Keratinocyte (primary cell): ENCODE measurements at regions not wholly inside any gene's neighbourhood (a gene's known extent, or its start where the extent isn't known, plus 50 kb on each side); places are given as distances from the start of the nearest gene placed in this dataset.

Experiments
- DNase-seq: peaks from one replicate; pipeline ENCODE4 v3.0.0-alpha.2; 2011; ENCODE audit warnings: low read depth, missing footprints, low spot score
- FAIRE-seq: peaks from 2 replicates; lab custom pipeline; 2011; peaks lifted over from hg19 to GRCh38; lab: Jason Lieb, UNC
- H2AFZ ChIP-seq: 2 replicates; pipeline ENCODE4 v1.6.0; 2012; ENCODE audit warnings: low read length, control low read depth, inconsistent platforms; ENCODE audit not compliant: control insufficient read depth
- H3K27ac ChIP-seq: 2 replicates; pipeline ENCODE4 v1.5.1; 2011; ENCODE audit warnings: low read length; ENCODE audit not compliant: control insufficient read depth, insufficient read depth
- H3K27me3 ChIP-seq: 3 replicates; pipeline ENCODE4 v1.6.0; 2011; ENCODE audit warnings: low read length; ENCODE audit not compliant: control insufficient read depth, insufficient read depth; ENCODE audit errors: extremely low read depth
- H3K36me3 ChIP-seq, 2 experiments: 2 replicates in 1 of 2; 3 replicates in 1 of 2; pipeline ENCODE4 v1.5.1; 2011; ENCODE audit warnings: low read length in 2 of 2, mild to moderate bottlenecking in 1 of 2; ENCODE audit not compliant: control insufficient read depth in 2 of 2, insufficient read depth in 2 of 2; ENCODE audit errors: extremely low read depth in 1 of 2
- H3K4me1 ChIP-seq: 3 replicates; pipeline ENCODE4 v1.5.1; 2011; ENCODE audit warnings: low read length; ENCODE audit not compliant: control insufficient read depth, insufficient read depth; ENCODE audit errors: extremely low read depth
- H3K4me2 ChIP-seq: 3 replicates; pipeline ENCODE4 v1.6.0; 2011; ENCODE audit warnings: low read depth, low read length; ENCODE audit not compliant: control insufficient read depth, insufficient read depth; ENCODE audit errors: extremely low read depth
- H3K4me3 ChIP-seq, 3 experiments: fragments of 200-600 bp in 1 of 3; sonication (generic) in 1 of 3; 2 replicates in 2 of 3; 3 replicates in 1 of 3; pipeline ENCODE4 v1.5.1; 2011 to 2016; ENCODE audit warnings: low read length in 3 of 3, mild to moderate bottlenecking in 3 of 3, control low read depth in 2 of 3, inconsistent platforms in 1 of 3, low read depth in 1 of 3, mixed read lengths in 1 of 3, mixed run types in 1 of 3, moderate library complexity in 1 of 3; ENCODE audit not compliant: control insufficient read depth in 2 of 3, insufficient read depth in 2 of 3; ENCODE audit errors: extremely low read depth in 1 of 3
- H3K79me2 ChIP-seq: 2 replicates; pipeline ENCODE4 v1.6.0; 2012; ENCODE audit warnings: low read length; ENCODE audit not compliant: control insufficient read depth, insufficient read depth
- H3K9ac ChIP-seq: 3 replicates; pipeline ENCODE4 v1.6.0; 2011; ENCODE audit warnings: low read length; ENCODE audit not compliant: control insufficient read depth, insufficient read depth; ENCODE audit errors: extremely low read depth
- H3K9me1 ChIP-seq: 3 replicates; pipeline ENCODE4 v1.6.0; 2011; ENCODE audit warnings: low read length; ENCODE audit not compliant: control insufficient read depth, insufficient read depth; ENCODE audit errors: extremely low read depth
- H3K9me3 ChIP-seq: 2 replicates; pipeline ENCODE4 v1.5.1; 2012; ENCODE audit warnings: low read depth, low read length; ENCODE audit not compliant: control insufficient read depth
- H4K20me1 ChIP-seq: 3 replicates; pipeline ENCODE4 v1.6.0; 2011; ENCODE audit warnings: low read length; ENCODE audit not compliant: control insufficient read depth, insufficient read depth; ENCODE audit errors: extremely low read depth
- CTCF ChIP-seq, 3 experiments: IDR thresholded peaks in 1 of 3; conservative IDR thresholded peaks in 1 of 3; optimal IDR thresholded peaks in 1 of 3; 2 replicates in 2 of 3; 3 replicates in 1 of 3; pipeline versions ENCODE3 to v1.5.1; 2011; ENCODE audit warnings: low read length in 3 of 3, mild to moderate bottlenecking in 3 of 3, moderate library complexity in 2 of 3, control low read depth in 1 of 3, inconsistent platforms in 1 of 3; ENCODE audit not compliant: insufficient read depth in 2 of 3; ENCODE audit errors: extremely low read depth in 1 of 3
- EZH2 ChIP-seq: IDR thresholded peaks from one replicate; pipeline ENCODE4 v1.6.1; 2012; ENCODE audit warnings: inconsistent platforms, mild to moderate bottlenecking, low read length, moderate library complexity
- dilution Hi-C: fragments of 300-500 bp; cut with MboI; formaldehyde crosslinking; loops from one replicate; pipeline ENCODE4 v1.7.0; 2020; ENCODE audit warnings: low sequenced_read_pairs; ENCODE audit not compliant: extremely low pct_ligation_motif_present

GRCh38 chr7:136326045-136326609 is 349.0 kb upstream of the MTPN start:
- Histone ChIP-seq H3K9me3 (no peaks in the 10 kb centered on the region), H3K4me2 (no peak overlapping the region), H3K36me3 (no peaks in the 10 kb centered on the region), H3K27me3 (no peaks in the 10 kb centered on the region), H3K4me1 (no peaks in the 10 kb centered on the region), H3K9me1 (no peaks in the 10 kb centered on the region), H3K27ac (no peak overlapping the region), H3K79me2 (no peaks in the 10 kb centered on the region), H3K9ac (no peak overlapping the region), H2AFZ (no peak overlapping the region), H4K20me1 (no peaks in the 10 kb centered on the region), H3K4me3 (no peak overlapping the region)
- FAIRE-seq (no peak), DNase-seq (no peak)
- no peak for TF ChIP-seq EZH2
- no peak for TF ChIP-seq CTCF (optimal IDR thresholded peaks at IDR 0.05 in 1 of 3, IDR thresholded peaks at IDR 0.05 in 1 of 3, conservative IDR thresholded peaks at IDR 0.05 in 1 of 3; ENCODE audit: extremely low read depth in 1 of 3, insufficient read depth in 2 of 3, low read length in 3 of 3)
- dilution Hi-C loops: no loop called here

GRCh38 chr7:136325578-136325977 is 348.4 kb upstream of the MTPN start:
- Histone ChIP-seq H3K4me2 (no peak overlapping the region), H3K9me3 (no peaks in the 10 kb centered on the region), H2AFZ (no peak overlapping the region), H3K36me3 (no peaks in the 10 kb centered on the region), H3K27ac (no peak overlapping the region), H3K9me1 (no peaks in the 10 kb centered on the region), H3K79me2 (no peaks in the 10 kb centered on the region), H3K9ac (no peak overlapping the region), H3K4me1 (no peaks in the 10 kb centered on the region), H3K4me3 (no peak overlapping the region), H3K27me3 (no peaks in the 10 kb centered on the region), H4K20me1 (no peaks in the 10 kb centered on the region)
- dilution Hi-C loops: no loop called here
- DNase-seq: no peak
- no peak for TF ChIP-seq CTCF (optimal IDR thresholded peaks at IDR 0.05 in 1 of 3, IDR thresholded peaks at IDR 0.05 in 1 of 3, conservative IDR thresholded peaks at IDR 0.05 in 1 of 3; ENCODE audit: extremely low read depth in 1 of 3, insufficient read depth in 2 of 3, low read length in 3 of 3)
- no peak for TF ChIP-seq EZH2
- FAIRE-seq: no peak
